ENCODE measurements at regions not wholly inside any gene's neighbourhood (a gene's known extent, or its start where the extent isn't known, plus 50 kb on each side); places are given as distances from the start of the nearest gene placed in this dataset.

DNA sequence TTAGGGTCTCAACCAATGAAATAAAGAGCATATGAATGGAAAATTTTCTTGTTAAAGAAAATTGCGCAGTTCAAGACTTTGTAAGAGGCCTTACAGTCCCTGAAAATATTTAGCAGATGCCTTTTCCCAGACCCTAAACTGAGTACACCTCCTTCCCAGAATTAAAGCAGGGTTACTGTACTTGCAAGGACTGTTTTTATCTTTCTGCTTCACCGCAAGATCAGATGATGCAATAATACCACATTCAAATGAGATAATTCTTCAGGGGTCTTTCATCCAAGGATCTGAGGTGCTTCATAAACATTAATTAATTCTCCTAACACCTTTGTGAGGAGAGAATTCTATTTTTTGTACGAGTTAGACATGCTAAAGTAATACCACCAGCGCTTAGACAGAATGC is 1071.8 kb upstream of the PIK3C3 start:
- Histone ChIP-seq H3K4me1 (ENCODE audit: low read depth) (peaks cover 9% of the 10 kb centered on the region), H3K9me3 (ENCODE audit: low read depth) (no peaks in the 10 kb centered on the region), H3K4me3 (no peak overlapping the region), H3K27me3 (no peaks in the 10 kb centered on the region), H3K27ac (no peak overlapping the region), H3K36me3 (no peaks in the 10 kb centered on the region)
- TF ChIP-seq, protein P1, sequence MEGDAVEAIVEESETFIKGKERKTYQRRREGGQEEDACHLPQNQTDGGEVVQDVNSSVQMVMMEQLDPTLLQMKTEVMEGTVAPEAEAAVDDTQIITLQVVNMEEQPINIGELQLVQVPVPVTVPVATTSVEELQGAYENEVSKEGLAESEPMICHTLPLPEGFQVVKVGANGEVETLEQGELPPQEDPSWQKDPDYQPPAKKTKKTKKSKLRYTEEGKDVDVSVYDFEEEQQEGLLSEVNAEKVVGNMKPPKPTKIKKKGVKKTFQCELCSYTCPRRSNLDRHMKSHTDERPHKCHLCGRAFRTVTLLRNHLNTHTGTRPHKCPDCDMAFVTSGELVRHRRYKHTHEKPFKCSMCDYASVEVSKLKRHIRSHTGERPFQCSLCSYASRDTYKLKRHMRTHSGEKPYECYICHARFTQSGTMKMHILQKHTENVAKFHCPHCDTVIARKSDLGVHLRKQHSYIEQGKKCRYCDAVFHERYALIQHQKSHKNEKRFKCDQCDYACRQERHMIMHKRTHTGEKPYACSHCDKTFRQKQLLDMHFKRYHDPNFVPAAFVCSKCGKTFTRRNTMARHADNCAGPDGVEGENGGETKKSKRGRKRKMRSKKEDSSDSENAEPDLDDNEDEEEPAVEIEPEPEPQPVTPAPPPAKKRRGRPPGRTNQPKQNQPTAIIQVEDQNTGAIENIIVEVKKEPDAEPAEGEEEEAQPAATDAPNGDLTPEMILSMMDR (IDR thresholded peaks at IDR 0.05; ENCODE audit: low read depth, low read length): no peak
- DNase-seq (ENCODE audit: low read depth in 1 of 2, low spot score in 1 of 2): peak in 1 of 2 donors; percentile 41

DNA sequence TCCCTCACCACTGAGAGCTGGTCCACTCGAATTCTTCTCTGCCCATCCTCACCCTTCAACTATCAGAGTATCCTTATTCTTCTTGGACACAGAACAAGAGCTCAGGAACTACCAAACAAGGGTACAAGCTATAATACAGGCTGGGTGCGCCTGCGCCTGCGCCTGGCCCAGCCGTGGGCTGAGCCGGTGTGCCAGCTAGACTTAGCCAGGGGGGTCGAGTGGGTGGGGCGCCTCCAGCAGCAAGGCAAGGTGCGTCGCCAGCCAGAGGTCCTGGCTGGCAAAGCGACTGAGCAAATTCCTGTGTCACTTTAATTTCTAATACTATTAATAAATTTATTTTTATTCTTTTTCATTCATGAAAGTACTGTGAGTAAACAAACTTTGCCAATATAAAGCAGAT is 1072.6 kb upstream of the PIK3C3 start:
- Histone ChIP-seq H3K4me3 (no peak overlapping the region), H3K9me3 (ENCODE audit: low read depth) (no peaks in the 10 kb centered on the region), H3K27ac (no peak overlapping the region), H3K27me3 (no peaks in the 10 kb centered on the region), H3K36me3 (no peaks in the 10 kb centered on the region), H3K4me1 (ENCODE audit: low read depth) (peaks cover 9% of the 10 kb centered on the region)
- TF ChIP-seq, protein P1 (IDR thresholded peaks at IDR 0.05; ENCODE audit: low read depth, low read length): no peak
- no peak for DNase-seq (ENCODE audit: low read depth in 1 of 2, low spot score in 1 of 2)

GRCh38 chr18:40878371-40878770 is 1076.7 kb upstream of the PIK3C3 start:
- TF ChIP-seq, protein P1 (IDR thresholded peaks at IDR 0.05; ENCODE audit: low read depth, low read length): no peak
- peak overlapping the region; percentile 2 for H3K27ac ChIP-seq
- no peaks in the 10 kb centered on the region for H3K36me3 ChIP-seq
- H3K27me3 ChIP-seq: no peaks in the 10 kb centered on the region
- no peak overlapping the region for H3K4me3 ChIP-seq
- no peaks in the 10 kb centered on the region for H3K9me3 ChIP-seq (ENCODE audit: low read depth)
- no peaks in the 10 kb centered on the region for H3K4me1 ChIP-seq (ENCODE audit: low read depth)
- peak; percentile 54 to 70 for DNase-seq (ENCODE audit: low read depth in 1 of 2, low spot score in 1 of 2)

DNA sequence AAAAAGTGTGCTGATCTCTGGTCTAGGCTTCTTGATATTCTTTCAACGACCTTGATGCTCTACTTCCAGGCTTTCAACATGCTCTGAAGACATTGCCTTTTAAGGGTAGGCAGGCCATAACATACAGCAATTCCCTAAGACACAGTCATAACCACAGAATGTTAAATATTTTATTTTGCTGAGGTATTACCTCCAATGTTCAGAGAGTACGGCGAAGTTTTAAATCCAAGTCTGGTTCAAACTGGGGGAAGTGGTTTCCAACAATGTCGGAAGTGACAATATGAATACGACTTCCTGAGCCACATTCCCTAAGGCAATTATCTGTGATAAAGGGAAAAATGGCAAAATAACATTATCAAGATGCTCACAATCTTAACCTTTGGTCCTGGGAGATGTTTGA is 1077.9 kb upstream of the PIK3C3 start:
- no peaks in the 10 kb centered on the region for H3K9me3 ChIP-seq (ENCODE audit: low read depth)
- H3K4me3 ChIP-seq: no peak overlapping the region
- no peaks in the 10 kb centered on the region for H3K27me3 ChIP-seq
- no peaks in the 10 kb centered on the region for H3K4me1 ChIP-seq (ENCODE audit: low read depth)
- TF ChIP-seq, protein P1 (IDR thresholded peaks at IDR 0.05; ENCODE audit: low read depth, low read length): no peak
- H3K27ac ChIP-seq: peak overlapping the region; percentile 2
- DNase-seq (ENCODE audit: low read depth in 1 of 2, low spot score in 1 of 2): peak in 1 of 2 donors; percentile 96
- H3K36me3 ChIP-seq: no peaks in the 10 kb centered on the region

- H3K9me3 ChIP-seq (ENCODE audit: low read depth): no peaks in the 10 kb centered on the region
- no peak for DNase-seq (ENCODE audit: low read depth in 1 of 2, low spot score in 1 of 2)
- TF ChIP-seq, protein P1 (IDR thresholded peaks at IDR 0.05; ENCODE audit: low read depth, low read length): no peak
- H3K27ac ChIP-seq: no peak overlapping the region
- no peaks in the 10 kb centered on the region for H3K36me3 ChIP-seq
- no peaks in the 10 kb centered on the region for H3K27me3 ChIP-seq
- no peak overlapping the region for H3K4me3 ChIP-seq
- no peaks in the 10 kb centered on the region for H3K4me1 ChIP-seq (ENCODE audit: low read depth)
These were observed 1079.9 kb upstream of the PIK3C3 start for GRCh38 chr18:40875101-40875615.

GRCh38 chr18:40874233-40874632 is 1080.8 kb upstream of the PIK3C3 start:
- H3K4me3 ChIP-seq: no peak overlapping the region
- TF ChIP-seq, protein P1 (IDR thresholded peaks at IDR 0.05; ENCODE audit: low read depth, low read length): no peak
- H3K4me1 ChIP-seq (ENCODE audit: low read depth): no peaks in the 10 kb centered on the region
- H3K27me3 ChIP-seq: no peaks in the 10 kb centered on the region
- H3K36me3 ChIP-seq: no peaks in the 10 kb centered on the region
- H3K27ac ChIP-seq: no peak overlapping the region
- H3K9me3 ChIP-seq (ENCODE audit: low read depth): no peaks in the 10 kb centered on the region
- DNase-seq (ENCODE audit: low read depth in 1 of 2, low spot score in 1 of 2): peak in 1 of 2 donors; percentile 75

All from cardiac muscle cell (in vitro differentiated cells and primary cell).